Adrenal gland (tissue), 9 donors: ENCODE measurements at regions not wholly inside any gene's neighbourhood (a gene's known extent, or its start where the extent isn't known, plus 50 kb on each side); places are given as distances from the start of the nearest gene placed in this dataset.

Experiments used
- DNase-seq, 7 donors: peaks; one replicate each; pipeline ENCODE4 v3.0.0-alpha.2; 2019 to 2020
- H3K27ac ChIP-seq, 5 donors: fragments of 200-600 bp; sonication (generic) in 4 of 5; 1 replicate in 3 of 5; 2 replicates in 2 of 5; pipeline versions ENCODE4 v1.5.1 to v1.8.0; 2016 to 2020; ENCODE audit warnings: mild to moderate bottlenecking in 1 of 5
- H3K27me3 ChIP-seq: fragments of 200-600 bp; 2 replicates; pipeline ENCODE4 v1.8.0; 2021
- H3K36me3 ChIP-seq, 2 donors: fragments of 200-600 bp; replicated peaks in 1 of 2; 1 replicate in 1 of 2; 2 replicates in 1 of 2; pipeline versions ENCODE4 v1.5.1 to v1.8.0; 2018 to 2022
- H3K4me1 ChIP-seq, 2 donors: fragments of 200-600 bp; replicated peaks in 1 of 2; 1 replicate in 1 of 2; 2 replicates in 1 of 2; pipeline versions ENCODE4 v1.5.1 to v1.8.0; 2018 to 2021
- H3K4me3 ChIP-seq, 4 donors: fragments of 200-600 bp; sonication (generic) in 3 of 4; one replicate each; pipeline ENCODE4 v1.5.1; 2016 to 2018
- H3K9me3 ChIP-seq, 3 donors: fragments of 200-600 bp; sonication (generic) in 1 of 3; replicated peaks in 1 of 3; 1 replicate in 2 of 3; 2 replicates in 1 of 3; pipeline versions ENCODE4 v1.5.1 to v1.8.0; 2016 to 2021
- CTCF ChIP-seq, 6 experiments: fragments of 450-650 bp in 4 of 6; fragments of 200-600 bp in 2 of 6; sonication (generic) in 1 of 6; IDR thresholded peaks; 1 replicate in 5 of 6; 2 replicates in 1 of 6; pipeline versions ENCODE4 v1.5.1 to v1.8.0; 2016 to 2021; ENCODE audit warnings: antibody characterized with exemption in 6 of 6, mild to moderate bottlenecking in 2 of 6, moderate library complexity in 1 of 6
- POLR2A ChIP-seq, 2 donors: fragments of 450-650 bp; IDR thresholded peaks; one replicate each; pipeline ENCODE4 v1.6.1; 2017; ENCODE audit warnings: antibody characterized with exemption in 2 of 2, mild to moderate bottlenecking in 2 of 2, moderate library complexity in 1 of 2
- WGBS, 4 donors: extraction: QIAGEN DNeasy Blood & Tissue Kit in 2 of 4; methylation state at CpG; one replicate each; pipeline versions ENCODE4 v1.1.5 to v1.1.7; 2013 to 2017; 5-methylcytosine and 5-hydroxymethylcytosine counted together
- intact Hi-C, 2 donors: fragments of 100-400 bp; cut with DNase I; formaldehyde crosslinking; loops; one replicate each; pipeline versions ENCODE4 v1.14.1 to v1.15.0; 2022 to 2023
- donor health status: healthy with polysubstance abuse.
- donor health status: Bipolar disorder and iron deficiency.
- donor health status: DM: yes; HTN: yes; CAD: no.
- donor health status: DM: no; HTN: no; CAD: no.
- donor health status: DM: no; HTN: no; CAD: no.

- Histone ChIP-seq H3K27ac (no peak overlapping the region), H3K4me3 (no peak overlapping the region), H3K9me3 (peaks cover 0 to 6% (median 0%) of the 10 kb centered on the region in 3 donors), H3K27me3 (no peaks in the 10 kb centered on the region), H3K4me1 (no peaks in the 10 kb centered on the region), H3K36me3 (no peaks in the 10 kb centered on the region)
- 64 to 80% (median 73%) methylated on average over 1 of the region's 1 CpG for WGBS, 4 donors
- DNase-seq: no peak
- intact Hi-C loops: no loop called here
- no peak for TF ChIP-seq POLR2A (IDR thresholded peaks at IDR 0.05)
- TF ChIP-seq CTCF (IDR thresholded peaks at IDR 0.05): no peak
These were observed 356.4 kb upstream of the EDIL3 start for GRCh38 chr5:84741056-84741455.

GRCh38 chr5:84729326-84729725 lies 344.6 kb upstream of the EDIL3 start:
- H3K9me3 ChIP-seq: no peaks in the 10 kb centered on the region
- H3K27me3 ChIP-seq: no peaks in the 10 kb centered on the region
- no peak overlapping the region for H3K27ac ChIP-seq
- no peak for TF ChIP-seq POLR2A (IDR thresholded peaks at IDR 0.05)
- no peak for TF ChIP-seq CTCF (IDR thresholded peaks at IDR 0.05)
- no peak overlapping the region for H3K4me3 ChIP-seq
- intact Hi-C loops: no loop called here
- H3K4me1 ChIP-seq: no peaks in the 10 kb centered on the region
- no peak for DNase-seq
- H3K36me3 ChIP-seq: no peaks in the 10 kb centered on the region
- WGBS, 4 donors: 56 to 66% (median 62%) methylated on average over 5 of the region's 5 CpGs

- no peak for TF ChIP-seq POLR2A (IDR thresholded peaks at IDR 0.05)
- TF ChIP-seq CTCF (IDR thresholded peaks at IDR 0.05): no peak
- Histone ChIP-seq H3K4me1 (no peaks in the 10 kb centered on the region), H3K36me3 (no peaks in the 10 kb centered on the region), H3K4me3 (no peak overlapping the region), H3K9me3 (no peaks in the 10 kb centered on the region), H3K27me3 (no peaks in the 10 kb centered on the region), H3K27ac (no peak overlapping the region)
- 83 to 95% (median 88%) methylated on average over 2 of the region's 2 CpGs for WGBS, 4 donors
- DNase-seq: no peak
- intact Hi-C loops: no loop called here
These were observed 343.0 kb upstream of the EDIL3 start for GRCh38 chr5:84727708-84728107.

- Histone ChIP-seq H3K9me3 (no peaks in the 10 kb centered on the region), H3K27me3 (no peaks in the 10 kb centered on the region), H3K27ac (no peak overlapping the region), H3K36me3 (no peaks in the 10 kb centered on the region), H3K4me1 (no peaks in the 10 kb centered on the region), H3K4me3 (no peak overlapping the region)
- WGBS, 4 donors: 88 to 96% (median 92%) methylated on average over 2 of the region's 2 CpGs
- no peak for TF ChIP-seq POLR2A (IDR thresholded peaks at IDR 0.05)
- TF ChIP-seq CTCF (IDR thresholded peaks at IDR 0.05): no peak
- intact Hi-C loops: no loop called here
- no peak for DNase-seq
These were observed 341.4 kb upstream of the EDIL3 start for GRCh38 chr5:84725946-84726570.
